ENCODE measurements at regions not wholly inside any gene's neighbourhood (a gene's known extent, or its start where the extent isn't known, plus 50 kb on each side); places are given as distances from the start of the nearest gene placed in this dataset.

- no peak for TF ChIP-seq POLR2A (IDR thresholded peaks at IDR 0.05)
- no peak for TF ChIP-seq CTCF (IDR thresholded peaks at IDR 0.05)
These were observed 98.8 kb downstream of the PCDH10 start for GRCh38 chr4:133247861-133248260.
